K562 (cell line): ENCODE measurements at regions not wholly inside any gene's neighbourhood (a gene's known extent, or its start where the extent isn't known, plus 50 kb on each side); places are given as distances from the start of the nearest gene placed in this dataset.

Experiments used
- ATAC-seq: fragments of 200-7000 bp; cut with Tn5 transposase; 3 replicates; pipeline ENCODE4 v1.9.1; 2020; ENCODE audit warnings: moderate library complexity
- BruUV-seq: library from RNA; stranded (reverse); fragments of 400-500 nt; replicated peaks from 2 replicates; lab custom pipeline; 2021; lab: Mats Ljungman, UMichigan
- CTCF ChIA-PET: fragments of 300-600 bp; formaldehyde crosslinking; extraction: SDS; loops from one replicate; lab custom pipeline; 2021; ENCODE audit warnings: low intra/inter-chr PET ratio; lab: Yijun Ruan, JAX
- POLR2A ChIA-PET: fragments of 300-600, 350-650 bp; sonication (Branson Sonifier 250); formaldehyde crosslinking; extraction: SDS; loops from one replicate; lab custom pipeline; 2021; ENCODE audit warnings: antibody characterized with exemption, inconsistent platforms; lab: Yijun Ruan, JAX
- DNase-seq, 4 experiments: peaks; one replicate each; pipeline versions ENCODE4 v3.0.0 to v3.0.0-alpha.2; 2011 to 2018; ENCODE audit warnings: low spot score in 3 of 4, mixed read lengths in 3 of 4; ENCODE audit errors: extremely low read depth in 1 of 4
- FAIRE-seq: peaks from 2 replicates; lab custom pipeline; 2011; peaks lifted over from hg19 to GRCh38; lab: Jason Lieb, UNC
- H2AFZ ChIP-seq: 2 replicates; pipeline ENCODE4 v1.6.0; 2011; ENCODE audit warnings: low read depth, low read length, control low read depth, inconsistent platforms
- H3K27ac ChIP-seq: fragments of 200-600 bp; 3 replicates; pipeline ENCODE4 v1.8.0; 2011; ENCODE audit warnings: low read depth, mild to moderate bottlenecking, control low read depth, inconsistent platforms, low read length, moderate library complexity, mixed read lengths; ENCODE audit errors: extremely low read depth
- H3K27me3 ChIP-seq, 2 experiments: fragments of 300-600 bp in 1 of 2; 2 replicates in 1 of 2; 3 replicates in 1 of 2; pipeline versions ENCODE4 v1.6.0 to v1.8.0; 2011; ENCODE audit warnings: inconsistent platforms in 2 of 2, low read length in 2 of 2, mild to moderate bottlenecking in 1 of 2, mixed read lengths in 1 of 2, moderate library complexity in 1 of 2; ENCODE audit not compliant: control insufficient read depth in 2 of 2, insufficient read depth in 2 of 2
- H3K36me3 ChIP-seq: fragments of 300-600 bp; 3 replicates; pipeline ENCODE4 v1.8.0; 2011; ENCODE audit warnings: mild to moderate bottlenecking, low read length, inconsistent platforms; ENCODE audit not compliant: control insufficient read depth, insufficient read depth
- H3K4me1 ChIP-seq, 2 experiments: fragments of 200-600 bp in 1 of 2; replicated peaks in 1 of 2; 2 replicates in 1 of 2; 3 replicates in 1 of 2; pipeline versions ENCODE4 v1.5.1 to v1.8.0; 2011; ENCODE audit warnings: inconsistent platforms in 2 of 2, low read length in 2 of 2, mild to moderate bottlenecking in 1 of 2, mixed read lengths in 1 of 2, moderate library complexity in 1 of 2; ENCODE audit not compliant: control insufficient read depth in 2 of 2, insufficient read depth in 2 of 2
- H3K4me2 ChIP-seq: 2 replicates; pipeline ENCODE4 v1.6.1; 2011; ENCODE audit warnings: low read length, control low read depth, inconsistent platforms, mixed read lengths; ENCODE audit not compliant: insufficient read depth
- H3K4me3 ChIP-seq: fragments of 200-600 bp; sonication (generic), shearing (Covaris generic); 2 replicates; pipeline ENCODE4 v1.5.1; 2016; ENCODE audit warnings: control low read depth, inconsistent platforms
- H3K79me2 ChIP-seq: fragments of 200-600 bp; 3 replicates; pipeline ENCODE4 v1.8.0; 2011; ENCODE audit warnings: low read length, inconsistent platforms; ENCODE audit not compliant: control insufficient read depth, insufficient read depth
- H3K9ac ChIP-seq, 2 experiments: 2 replicates each; pipeline versions ENCODE4 v1.6.0 to v1.6.1; 2011; ENCODE audit warnings: low read depth in 2 of 2, low read length in 2 of 2, control low read depth in 1 of 2, inconsistent platforms in 1 of 2, mild to moderate bottlenecking in 1 of 2, mixed read lengths in 1 of 2; ENCODE audit not compliant: insufficient read depth in 1 of 2
- H3K9me1 ChIP-seq: one replicate; pipeline ENCODE4 v1.6.0; 2011; ENCODE audit warnings: inconsistent platforms, mild to moderate bottlenecking, low read length, moderate library complexity; ENCODE audit not compliant: control insufficient read depth, insufficient read depth
- H3K9me3 ChIP-seq: replicated peaks from 2 replicates; pipeline ENCODE4 v1.5.1; 2011; ENCODE audit warnings: low read depth, low read length, inconsistent platforms; ENCODE audit not compliant: control insufficient read depth, insufficient read depth
- H4K20me1 ChIP-seq: replicated peaks from 2 replicates; pipeline ENCODE4 v1.6.1; 2011; ENCODE audit warnings: low read length, inconsistent platforms, mixed read lengths; ENCODE audit not compliant: control insufficient read depth, insufficient read depth
- BCOR ChIP-seq: fragments of 450-650 bp; IDR thresholded peaks from 2 replicates; pipeline ENCODE4 v1.6.1; 2016
- BDP1 ChIP-seq: IDR thresholded peaks from 3 replicates; pipeline ENCODE4 v1.6.1; 2011; ENCODE audit not compliant: insufficient read length, insufficient read depth
- JUNB ChIP-seq: fragments of 450-650 bp; formaldehyde crosslinking; conservative IDR thresholded peaks from 2 replicates; pipeline ENCODE4 v1.4.0; 2020; ENCODE audit warnings: mild to moderate bottlenecking
- L3MBTL2 ChIP-seq: fragments of 450-650 bp; IDR thresholded peaks from 2 replicates; pipeline ENCODE4 v1.6.1; 2016; ENCODE audit warnings: mild to moderate bottlenecking, moderate library complexity
- RBM25 ChIP-seq: fragments of 200-400 bp; formaldehyde crosslinking; IDR thresholded peaks from 2 replicates; pipeline ENCODE4 v1.6.1; 2018; ENCODE audit warnings: low read length, low read depth, moderate library complexity; ENCODE audit not compliant: severe bottlenecking
- ZNF184 ChIP-seq: sonication (generic); formaldehyde crosslinking; IDR thresholded peaks from 2 replicates; pipeline ENCODE4 v1.5.0; 2020; ENCODE audit warnings: missing genetic modification reagents
- whole genome bisulfite sequencing: fragments of 100-300 bp; shearing (Covaris generic); methylation state at CpG from one replicate; pipeline ENCODE4 v1.1.6; 2016; ENCODE audit warnings: low coverage, mixed read lengths; ENCODE audit not compliant: insufficient coverage; ENCODE audit errors: missing lambda C conversion rate; 5-methylcytosine and 5-hydroxymethylcytosine counted together
- in situ Hi-C: fragments of 300-500 bp; cut with MboI; formaldehyde crosslinking; loops from 4 replicates; pipeline ENCODE4 v1.15.0; 2018; ENCODE audit warnings: inconsistent platforms, mixed read lengths
- intact Hi-C: fragments of 100-400 bp; cut with micrococcal nuclease; formaldehyde crosslinking; loops from 2 replicates; pipeline ENCODE4 v1.14.2; 2022

- 2% methylated on average over 2 of the region's 2 CpGs for WGBS
- no peaks in the 10 kb centered on the region for H3K36me3 ChIP-seq
- in situ Hi-C loops (no loop called here), intact Hi-C loops (no loop called here)
- no peak overlapping the region for H2AFZ ChIP-seq
- no peaks in the 10 kb centered on the region for H3K9me3 ChIP-seq
- ChIA-PET CTCF (no interaction called here), POLR2A (interaction anchor here (0.6 kb wide), 1 partner anchor 20 kb away, joined by 3 read pairs; no protein-coding TSS in a partner anchor)
- H4K20me1 ChIP-seq: no peaks in the 10 kb centered on the region; the same call in 1 of the 2 replicates
- H3K4me2 ChIP-seq: no peak overlapping the region
- H3K27me3 ChIP-seq: peaks cover 13 to 27% of the 10 kb centered on the region in 2 experiments; a peak in 4 of 5 replicates
- ATAC-seq (no peak), FAIRE-seq (no peak), DNase-seq (no peak)
- H3K4me1 ChIP-seq: no peaks in the 10 kb centered on the region
- TF ChIP-seq ZNF184 (peak; percentile 64; the same call in 1 of the 2 replicates), BDP1 (no peak), L3MBTL2 (no peak)
- H3K4me3 ChIP-seq: no peak overlapping the region
- no peaks in the 10 kb centered on the region for H3K9me1 ChIP-seq
- no TSS peak for BruUV-seq
- H3K27ac ChIP-seq: no peak overlapping the region
- no peak overlapping the region for H3K9ac ChIP-seq
- H3K79me2 ChIP-seq: no peaks in the 10 kb centered on the region
Observed at GRCh38 chr1:22309572-22309971, 142.1 kb upstream of the ZBTB40 start.

- ChIA-PET POLR2A (interaction anchor here (0.6 kb wide), 1 partner anchor 165 kb away, joined by 3 read pairs; no protein-coding TSS in a partner anchor), CTCF (no interaction called here)
- H3K9me3 ChIP-seq: no peaks in the 10 kb centered on the region
- BruUV-seq: no TSS peak
- TF ChIP-seq BCOR: peak; percentile 27; the same call in 1 of the 2 replicates
- peak; percentile 24 for TF ChIP-seq RBM25
- no peak for TF ChIP-seq JUNB (CRISPR knock-in tag)
- no peak overlapping the region for H3K9ac ChIP-seq
- no peaks in the 10 kb centered on the region; the same call in 1 of the 2 replicates for H4K20me1 ChIP-seq
- H3K4me1 ChIP-seq: peaks cover 0 to 5% of the 10 kb centered on the region in 2 experiments; a peak in 1 of 5 replicates
- intact Hi-C loops: loop anchor here (2.0 kb wide), 1 partner anchor 15 kb away; no protein-coding TSS in a partner anchor
- no peak for FAIRE-seq
- no peak for DNase-seq
- no peak for ATAC-seq
- no peaks in the 10 kb centered on the region for H3K79me2 ChIP-seq
- 0% methylated on average over 6 of the region's 6 CpGs for WGBS
- H2AFZ ChIP-seq: no peak overlapping the region
- H3K27me3 ChIP-seq: peaks cover 26 to 40% of the 10 kb centered on the region in 2 experiments
- no peak overlapping the region for H3K4me3 ChIP-seq
- in situ Hi-C loops: no loop called here
- H3K9me1 ChIP-seq: no peaks in the 10 kb centered on the region
- no peak overlapping the region for H3K4me2 ChIP-seq
- H3K36me3 ChIP-seq: no peaks in the 10 kb centered on the region
- no peak overlapping the region for H3K27ac ChIP-seq
Observed at GRCh38 chr1:22311461-22311860, 140.2 kb upstream of the ZBTB40 start.
